ENCODE measurements at regions not wholly inside any gene's neighbourhood (a gene's known extent, or its start where the extent isn't known, plus 50 kb on each side); places are given as distances from the start of the nearest gene placed in this dataset.
"Not testable (repeated sequence)": the region's sequence is repeated elsewhere in the genome, so short reads cannot be mapped to it uniquely, and the experiment has no call there.

GRCh38 chr3:6467186-6467585, 393.7 kb upstream of the GRM7 start:
- DNase-seq (ENCODE audit: low read depth in 2 of 3, low spot score in 2 of 3): no peak

GRCh38 chr3:6468589-6468988, 392.3 kb upstream of the GRM7 start:
- DNase-seq (ENCODE audit: low read depth in 2 of 3, low spot score in 2 of 3): no peak

- DNase-seq (ENCODE audit: low read depth in 2 of 3, low spot score in 2 of 3): no peak
These were observed 389.2 kb upstream of the GRM7 start for GRCh38 chr3:6471744-6472143.

GRCh38 chr3:6490487-6491327, 370.2 kb upstream of the GRM7 start:
- DNase-seq (ENCODE audit: low read depth in 2 of 3, low spot score in 2 of 3): not testable (repeated sequence)

GRCh38 chr3:6491768-6492167, 369.1 kb upstream of the GRM7 start:
- no peak for DNase-seq (ENCODE audit: low read depth in 2 of 3, low spot score in 2 of 3)

GRCh38 chr3:6492306-6492705, 368.6 kb upstream of the GRM7 start:
- DNase-seq (ENCODE audit: low read depth in 2 of 3, low spot score in 2 of 3): no peak

- DNase-seq (ENCODE audit: low read depth in 2 of 3, low spot score in 2 of 3): not testable (repeated sequence)
These were observed 362.0 kb upstream of the GRM7 start for GRCh38 chr3:6498944-6499343.

- no peak for DNase-seq (ENCODE audit: low read depth in 2 of 3, low spot score in 2 of 3)
These were observed 356.6 kb upstream of the GRM7 start for GRCh38 chr3:6504347-6504746.

GRCh38 chr3:6504834-6505233, 356.1 kb upstream of the GRM7 start:
- DNase-seq (ENCODE audit: low read depth in 2 of 3, low spot score in 2 of 3): no peak

GRCh38 chr3:6508410-6508759, 352.5 kb upstream of the GRM7 start:
- no peak for DNase-seq (ENCODE audit: low read depth in 2 of 3, low spot score in 2 of 3)

GRCh38 chr3:6509576-6509975, 351.3 kb upstream of the GRM7 start:
- no peak for DNase-seq (ENCODE audit: low read depth in 2 of 3, low spot score in 2 of 3)

- DNase-seq (ENCODE audit: low read depth in 2 of 3, low spot score in 2 of 3): no peak
These were observed 350.2 kb upstream of the GRM7 start for GRCh38 chr3:6510713-6511112.

- no peak for DNase-seq (ENCODE audit: low read depth in 2 of 3, low spot score in 2 of 3)
These were observed 348.6 kb upstream of the GRM7 start for GRCh38 chr3:6512172-6512800.

GRCh38 chr3:6516143-6516542, 344.8 kb upstream of the GRM7 start:
- no peak for DNase-seq (ENCODE audit: low read depth in 2 of 3, low spot score in 2 of 3)

- no peak for DNase-seq (ENCODE audit: low read depth in 2 of 3, low spot score in 2 of 3)
These were observed 344.2 kb upstream of the GRM7 start for GRCh38 chr3:6516694-6517093.

GRCh38 chr3:6518709-6519345, 342.1 kb upstream of the GRM7 start:
- DNase-seq (ENCODE audit: low read depth in 2 of 3, low spot score in 2 of 3): no peak

GRCh38 chr3:6521369-6522113, 339.4 kb upstream of the GRM7 start:
- DNase-seq (ENCODE audit: low read depth in 2 of 3, low spot score in 2 of 3): no peak

- DNase-seq (ENCODE audit: low read depth in 2 of 3, low spot score in 2 of 3): no peak
These were observed 338.7 kb upstream of the GRM7 start for GRCh38 chr3:6522191-6522590.

GRCh38 chr3:6523043-6523442, 337.9 kb upstream of the GRM7 start:
- no peak for DNase-seq (ENCODE audit: low read depth in 2 of 3, low spot score in 2 of 3)

- no peak for DNase-seq (ENCODE audit: low read depth in 2 of 3, low spot score in 2 of 3)
These were observed 336.4 kb upstream of the GRM7 start for GRCh38 chr3:6524479-6524878.

GRCh38 chr3:6526321-6526720, 334.6 kb upstream of the GRM7 start:
- no peak for DNase-seq (ENCODE audit: low read depth in 2 of 3, low spot score in 2 of 3)

GRCh38 chr3:6526861-6527260, 334.1 kb upstream of the GRM7 start:
- DNase-seq (ENCODE audit: low read depth in 2 of 3, low spot score in 2 of 3): no peak

Data from activated CD8-positive, alpha-beta memory T cell treated with anti-CD3 and anti-CD28 coated beads for 48 hours (primary cell).